ENCODE measurements at regions not wholly inside any gene's neighbourhood (a gene's known extent, or its start where the extent isn't known, plus 50 kb on each side); places are given as distances from the start of the nearest gene placed in this dataset.

- peaks cover 0 to 9% (median 6%) of the 10 kb centered on the region in 4 donors for H3K4me1 ChIP-seq
- WGBS, 2 donors (ENCODE audit: low coverage in 1 of 2): 63 to 66% methylated on average over 4 of the region's 4 CpGs
- no peaks in the 10 kb centered on the region for H3K9me3 ChIP-seq
- intact Hi-C loops (cut with DNase I; ENCODE audit: low total_unique reads) (no loop called here), in situ Hi-C loops (cut with MboI; ENCODE audit: low pct_ligation_motif_present in 1 of 4, low pct_unique_long_range_greater_than_20kb in 1 of 4, low sequenced_read_pairs in 3 of 4) (no loop called here)
- no peaks in the 10 kb centered on the region for H3K36me3 ChIP-seq
- no peaks in the 10 kb centered on the region for H3K27me3 ChIP-seq
- no peak for TF ChIP-seq POLR2A (IDR thresholded peaks at IDR 0.05)
- TF ChIP-seq EP300 (IDR thresholded peaks at IDR 0.05; ENCODE audit: low read depth): no peak
- TF ChIP-seq POLR2AphosphoS5 (IDR thresholded peaks at IDR 0.05): no peak
- no peak for TF ChIP-seq CTCF (IDR thresholded peaks at IDR 0.05)
- H3K27ac ChIP-seq: no peak overlapping the region
- DNase-seq: no peak
- no peak overlapping the region for H3K4me3 ChIP-seq
Observed at GRCh38 chr5:125602184-125602583, 821.0 kb upstream of the GRAMD2B start.

- in situ Hi-C loops (cut with MboI; ENCODE audit: low pct_ligation_motif_present in 1 of 4, low pct_unique_long_range_greater_than_20kb in 1 of 4, low sequenced_read_pairs in 3 of 4): no loop called here
- no peak for TF ChIP-seq POLR2AphosphoS5 (IDR thresholded peaks at IDR 0.05)
- TF ChIP-seq CTCF (IDR thresholded peaks at IDR 0.05): no peak
- TF ChIP-seq POLR2A (IDR thresholded peaks at IDR 0.05): no peak
- no peak for TF ChIP-seq EP300 (IDR thresholded peaks at IDR 0.05; ENCODE audit: low read depth)
- 66 to 85% methylated on average over 3 of the region's 3 CpGs for WGBS, 2 donors (ENCODE audit: low coverage in 1 of 2)
- Histone ChIP-seq H3K4me3 (no peak overlapping the region), H3K27ac (no peak overlapping the region), H3K9me3 (no peaks in the 10 kb centered on the region), H3K27me3 (no peaks in the 10 kb centered on the region), H3K4me1 (peaks cover 0 to 9% (median 6%) of the 10 kb centered on the region in 4 donors), H3K36me3 (no peaks in the 10 kb centered on the region)
- intact Hi-C loops (cut with DNase I; ENCODE audit: low total_unique reads): no loop called here
- DNase-seq: no peak
Observed at GRCh38 chr5:125603321-125603720, 819.9 kb upstream of the GRAMD2B start.

GRCh38 chr5:125604104-125604503 is 819.1 kb upstream of the GRAMD2B start:
- no peak for TF ChIP-seq POLR2AphosphoS5 (IDR thresholded peaks at IDR 0.05)
- TF ChIP-seq CTCF (IDR thresholded peaks at IDR 0.05): no peak
- no peak for TF ChIP-seq POLR2A (IDR thresholded peaks at IDR 0.05)
- TF ChIP-seq EP300 (IDR thresholded peaks at IDR 0.05; ENCODE audit: low read depth): no peak
- H3K27ac ChIP-seq: no peak overlapping the region
- H3K4me1 ChIP-seq: peaks cover 0 to 9% (median 6%) of the 10 kb centered on the region in 4 donors
- DNase-seq: no peak
- intact Hi-C loops (cut with DNase I; ENCODE audit: low total_unique reads) (no loop called here), in situ Hi-C loops (cut with MboI; ENCODE audit: low pct_ligation_motif_present in 1 of 4, low pct_unique_long_range_greater_than_20kb in 1 of 4, low sequenced_read_pairs in 3 of 4) (no loop called here)
- H3K9me3 ChIP-seq: no peaks in the 10 kb centered on the region
- H3K36me3 ChIP-seq: no peaks in the 10 kb centered on the region
- no peak overlapping the region for H3K4me3 ChIP-seq
- no peaks in the 10 kb centered on the region for H3K27me3 ChIP-seq
- 68 to 74% methylated on average over 2 to 3 of the region's 3 CpGs for WGBS, 2 donors (ENCODE audit: low coverage in 1 of 2)

GRCh38 chr5:125607018-125607417 is 816.2 kb upstream of the GRAMD2B start:
- intact Hi-C loops (cut with DNase I; ENCODE audit: low total_unique reads) (no loop called here), in situ Hi-C loops (cut with MboI; ENCODE audit: low pct_ligation_motif_present in 1 of 4, low pct_unique_long_range_greater_than_20kb in 1 of 4, low sequenced_read_pairs in 3 of 4) (no loop called here)
- no peak for TF ChIP-seq POLR2AphosphoS5 (IDR thresholded peaks at IDR 0.05)
- no peak for TF ChIP-seq POLR2A (IDR thresholded peaks at IDR 0.05)
- TF ChIP-seq EP300 (IDR thresholded peaks at IDR 0.05; ENCODE audit: low read depth): no peak
- no peak for TF ChIP-seq CTCF (IDR thresholded peaks at IDR 0.05)
- no peak for DNase-seq
- Histone ChIP-seq H3K4me3 (no peak overlapping the region), H3K36me3 (no peaks in the 10 kb centered on the region), H3K9me3 (no peaks in the 10 kb centered on the region), H3K4me1 (peaks cover 0 to 5% (median 5%) of the 10 kb centered on the region in 4 donors), H3K27me3 (no peaks in the 10 kb centered on the region), H3K27ac (no peak overlapping the region)
- WGBS, 2 donors (ENCODE audit: low coverage in 1 of 2): 75 to 80% methylated on average over 2 of the region's 2 CpGs
